OCI-LY7 (cell line): ENCODE measurements at regions not wholly inside any gene's neighbourhood (a gene's known extent, or its start where the extent isn't known, plus 50 kb on each side); places are given as distances from the start of the nearest gene placed in this dataset.

ENCODE experiments used
- BruUV-seq: library from RNA; stranded (reverse); fragments of 400-500 nt; replicated peaks from 2 replicates; lab custom pipeline; 2021; lab: Mats Ljungman, UMichigan
- CTCF ChIA-PET: fragments of 300-600 bp; sonication (Branson Sonifier 250); formaldehyde crosslinking; loops from one replicate; lab custom pipeline; 2022; ENCODE audit warnings: antibody characterized with exemption; ENCODE audit not compliant: unreplicated experiment; lab: Charles Lee
- POLR2A ChIA-PET: fragments of 300-600 bp; sonication (Branson Sonifier 250); formaldehyde crosslinking; loops from one replicate; lab custom pipeline; 2022; ENCODE audit warnings: antibody characterized with exemption; lab: Charles Lee
- DNase-seq: peaks from one replicate; pipeline ENCODE4 v3.0.0-alpha.2; 2015; ENCODE audit warnings: low spot score
- H2AFZ ChIP-seq: fragments of 200-600 bp; sonication (generic), shearing (Covaris generic); 2 replicates; pipeline ENCODE4 v1.6.1; 2014; ENCODE audit warnings: mild to moderate bottlenecking, antibody characterized with exemption, low read length, moderate library complexity
- H3K27ac ChIP-seq: fragments of 200-600 bp; sonication (generic); 2 replicates; pipeline ENCODE4 v1.5.1; 2014; ENCODE audit warnings: mixed run types, low read depth, mild to moderate bottlenecking, moderate library complexity, low read length, inconsistent platforms; ENCODE audit not compliant: poor library complexity, severe bottlenecking
- H3K36me3 ChIP-seq: fragments of 200-600 bp; sonication (generic); 2 replicates; pipeline ENCODE4 v1.6.1; 2014; ENCODE audit warnings: mild to moderate bottlenecking, antibody characterized with exemption, low read length, moderate library complexity, mixed read lengths; ENCODE audit not compliant: insufficient read depth
- H3K4me1 ChIP-seq: fragments of 200-600 bp; sonication (generic); 2 replicates; pipeline ENCODE4 v1.5.1; 2014; ENCODE audit warnings: mild to moderate bottlenecking, low read length; ENCODE audit not compliant: insufficient read depth, poor library complexity, severe bottlenecking
- H3K4me2 ChIP-seq: fragments of 200-600 bp; sonication (generic); 2 replicates; pipeline ENCODE4 v1.6.1; 2014; ENCODE audit warnings: mild to moderate bottlenecking, low read length
- H3K4me3 ChIP-seq: fragments of 200-600 bp; sonication (generic); 2 replicates; pipeline ENCODE4 v1.5.1; 2014; ENCODE audit warnings: mild to moderate bottlenecking, low read depth, low read length; ENCODE audit not compliant: poor library complexity, severe bottlenecking
- H3K79me2 ChIP-seq: fragments of 200-600 bp; sonication (generic); 2 replicates; pipeline ENCODE4 v1.6.1; 2016; ENCODE audit warnings: low read depth, mild to moderate bottlenecking, low read length, moderate library complexity, mixed read lengths; ENCODE audit not compliant: insufficient read depth
- H3K9me2 ChIP-seq: fragments of 200-600 bp; sonication (generic); 2 replicates; pipeline ENCODE4 v1.6.1; 2016; ENCODE audit warnings: mild to moderate bottlenecking, low read length, mixed read lengths; ENCODE audit not compliant: insufficient read depth
- H3K9me3 ChIP-seq: fragments of 200-600 bp; sonication (generic); 2 replicates; pipeline ENCODE4 v1.6.1; 2014; ENCODE audit warnings: mild to moderate bottlenecking, mixed run types, low read length, mixed read lengths
- H4K20me1 ChIP-seq: fragments of 200-600 bp; sonication (generic); 2 replicates; pipeline ENCODE4 v1.6.1; 2014; ENCODE audit warnings: mild to moderate bottlenecking, antibody characterized with exemption, low read length, moderate library complexity, mixed read lengths; ENCODE audit not compliant: insufficient read depth
- CTCF ChIP-seq: fragments of 200-600 bp; sonication (generic); conservative IDR thresholded peaks from 2 replicates; pipeline ENCODE4 v1.5.1; 2014; ENCODE audit warnings: mild to moderate bottlenecking, antibody characterized with exemption, low read length, moderate library complexity, mixed read lengths
- EZH2phosphoT487 ChIP-seq: fragments of 200-600 bp; sonication (generic); IDR thresholded peaks from 2 replicates; pipeline ENCODE4 v1.6.1; 2018; ENCODE audit warnings: low read depth, borderline replicate concordance, mild to moderate bottlenecking, mixed run types, antibody characterized with exemption, low read length, moderate library complexity, mixed read lengths
- intact Hi-C: fragments of 100-400 bp; cut with micrococcal nuclease; formaldehyde crosslinking; loops from one replicate; pipeline ENCODE4 v1.10.0; 2022; ENCODE audit not compliant: unreplicated experiment

GRCh38 chr3:193942516-193943055 is 193.4 kb upstream of the HES1 start:
- TF ChIP-seq EZH2phosphoT487 (no peak), CTCF (no peak)
- no peaks in the 10 kb centered on the region for H3K9me2 ChIP-seq
- H4K20me1 ChIP-seq = no peaks in the 10 kb centered on the region
- no peaks in the 10 kb centered on the region for H3K36me3 ChIP-seq
- no peak overlapping the region for H3K4me2 ChIP-seq
- no peak overlapping the region for H2AFZ ChIP-seq
- ChIA-PET CTCF (no interaction called here), POLR2A (interaction anchor here (1.0 kb wide), 1 partner anchor 9 kb away, joined by 3 read pairs; no protein-coding TSS in a partner anchor)
- no peaks in the 10 kb centered on the region for H3K9me3 ChIP-seq
- H3K27ac ChIP-seq = no peak overlapping the region
- no peak overlapping the region for H3K4me3 ChIP-seq
- no TSS peak for BruUV-seq
- H3K4me1 ChIP-seq = no peaks in the 10 kb centered on the region
- DNase-seq = no peak
- intact Hi-C loops = no loop called here
- H3K79me2 ChIP-seq = no peaks in the 10 kb centered on the region

GRCh38 chr3:193943200-193943599 is 192.7 kb upstream of the HES1 start:
- intact Hi-C loops = no loop called here
- no peaks in the 10 kb centered on the region for H4K20me1 ChIP-seq
- no TSS peak for BruUV-seq
- TF ChIP-seq CTCF (no peak), EZH2phosphoT487 (no peak)
- no peaks in the 10 kb centered on the region for H3K79me2 ChIP-seq
- H3K4me1 ChIP-seq = no peaks in the 10 kb centered on the region
- H3K9me3 ChIP-seq = no peaks in the 10 kb centered on the region
- H3K4me3 ChIP-seq = no peak overlapping the region
- no peaks in the 10 kb centered on the region for H3K9me2 ChIP-seq
- CTCF ChIA-PET = no interaction called here
- no peak overlapping the region for H3K27ac ChIP-seq
- POLR2A ChIA-PET = interaction anchor here (1.0 kb wide), 1 partner anchor 9 kb away, joined by 3 read pairs; no protein-coding TSS in a partner anchor
- H3K4me2 ChIP-seq = no peak overlapping the region
- no peak for DNase-seq
- no peak overlapping the region for H2AFZ ChIP-seq
- no peaks in the 10 kb centered on the region for H3K36me3 ChIP-seq

- CTCF ChIA-PET = no interaction called here
- POLR2A ChIA-PET = interaction anchor here (0.5 kb wide), 1 partner anchor 32 kb away, joined by 3 read pairs; no protein-coding TSS in a partner anchor
Measured at GRCh38 chr3:193943851-193944517, 192.0 kb upstream of the HES1 start.

More at GRCh38 chr3:193943851-193944517, 192.0 kb upstream of the HES1 start:
- Histone ChIP-seq H3K4me2 (no peak overlapping the region), H3K4me1 (no peaks in the 10 kb centered on the region), H3K79me2 (no peaks in the 10 kb centered on the region), H2AFZ (no peak overlapping the region), H3K9me3 (no peaks in the 10 kb centered on the region), H4K20me1 (no peaks in the 10 kb centered on the region), H3K27ac (no peak overlapping the region), H3K4me3 (no peak overlapping the region), H3K9me2 (no peaks in the 10 kb centered on the region), H3K36me3 (no peaks in the 10 kb centered on the region)
- DNase-seq = no peak
- BruUV-seq = no TSS peak
- intact Hi-C loops = no loop called here
- TF ChIP-seq CTCF (no peak), EZH2phosphoT487 (no peak)
